OCI-LY3 (cell line): ENCODE measurements at regions not wholly inside any gene's neighbourhood (a gene's known extent, or its start where the extent isn't known, plus 50 kb on each side); places are given as distances from the start of the nearest gene placed in this dataset.
"Not testable (repeated sequence)": the region's sequence is repeated elsewhere in the genome, so short reads cannot be mapped to it uniquely, and the experiment has no call there.

ENCODE experiments used
- H2AFZ ChIP-seq: fragments of 200-600, 300-600 bp; shearing (Covaris generic); 2 replicates; pipeline ENCODE4 v1.6.0; 2014; ENCODE audit warnings: antibody characterized with exemption, low read depth, low read length
- H3K27ac ChIP-seq: fragments of 200-600, 300-600 bp; sonication (generic); 2 replicates; pipeline ENCODE4 v1.5.1; 2014; ENCODE audit warnings: mild to moderate bottlenecking, low read length, moderate library complexity, mixed read lengths
- H3K27me3 ChIP-seq: fragments of 200-600, 300-600 bp; sonication (generic); 2 replicates; pipeline ENCODE4 v1.6.1; 2014; ENCODE audit warnings: low read depth, low read length, mixed read lengths
- H3K36me3 ChIP-seq: fragments of 200-600, 300-600 bp; sonication (generic); replicated peaks from 2 replicates; pipeline ENCODE3; 2014; ENCODE audit warnings: low read depth, low read length, mixed read lengths
- H3K4me1 ChIP-seq: fragments of 300-600, 200-600 bp; sonication (generic); 2 replicates; pipeline ENCODE4 v1.6.1; 2014; ENCODE audit warnings: low read length, mixed read lengths
- H3K4me2 ChIP-seq: fragments of 200-600, 300-600 bp; sonication (generic); 2 replicates; pipeline ENCODE4 v1.6.1; 2014; ENCODE audit warnings: low read length, mixed read lengths
- H3K4me3 ChIP-seq: fragments of 300-600, 200-600 bp; sonication (generic); 2 replicates; pipeline ENCODE4 v1.5.1; 2014; ENCODE audit warnings: antibody characterized with exemption, mild to moderate bottlenecking, low read length, moderate library complexity
- H3K79me2 ChIP-seq: fragments of 300-600, 200-600 bp; shearing (Covaris generic); 2 replicates; pipeline ENCODE4 v1.6.1; 2014; ENCODE audit warnings: mild to moderate bottlenecking, low read length, mixed read lengths
- H3K9ac ChIP-seq: fragments of 300-600, 200-600 bp; shearing (Covaris generic); 2 replicates; pipeline ENCODE4 v1.6.0; 2014; ENCODE audit warnings: mild to moderate bottlenecking, low read length, moderate library complexity
- H3K9me3 ChIP-seq: fragments of 200-600, 300-600 bp; shearing (Covaris generic); 2 replicates; pipeline ENCODE4 v1.6.1; 2014; ENCODE audit warnings: low read length, mixed read lengths; ENCODE audit not compliant: insufficient read depth
- H4K20me1 ChIP-seq: fragments of 200-600, 300-600 bp; sonication (generic); 2 replicates; pipeline ENCODE4 v1.6.1; 2016; ENCODE audit warnings: low read length, mixed read lengths; ENCODE audit not compliant: insufficient read depth
- CTCF ChIP-seq: fragments of 200-600, 300-600 bp; sonication (generic); IDR thresholded peaks from 2 replicates; pipeline ENCODE4 v1.5.1; 2014; ENCODE audit warnings: antibody characterized with exemption, low read length, low read depth
- EZH2phosphoT487 ChIP-seq: fragments of 200-600 bp; shearing (Covaris generic); IDR thresholded peaks from 2 replicates; pipeline ENCODE4 v1.6.1; 2018; ENCODE audit warnings: antibody characterized with exemption, mixed run types, low read depth

GRCh38 chr3:144023543-144023942 is 51.9 kb downstream of the DIPK2A start:
- H3K4me3 ChIP-seq, H4K20me1 ChIP-seq, H3K9ac ChIP-seq, H3K9me3 ChIP-seq, H3K36me3 ChIP-seq, H3K79me2 ChIP-seq, H3K27ac ChIP-seq, H3K4me2 ChIP-seq, H2AFZ ChIP-seq, H3K27me3 ChIP-seq: not testable (repeated sequence)
- H3K4me1 ChIP-seq = peaks cover 19% of the 10 kb centered on the region

- Histone ChIP-seq H3K4me3 (peak overlapping the region; percentile 46), H3K4me2 (peak overlapping the region; percentile 75), H2AFZ (no peak overlapping the region), H3K27me3 (no peaks in the 10 kb centered on the region), H3K79me2 (peaks cover 45% of the 10 kb centered on the region), H3K4me1 (peaks cover 63% of the 10 kb centered on the region), H3K9me3 (no peaks in the 10 kb centered on the region), H4K20me1 (no peaks in the 10 kb centered on the region), H3K27ac (peak overlapping the region; percentile 96), H3K36me3 (no peaks in the 10 kb centered on the region), H3K9ac (peak overlapping the region; percentile 68)
- TF ChIP-seq EZH2phosphoT487 (0 out of 2 replicates have a peak, but pooled peaks have one; percentile 52), CTCF (peak; percentile 29)
Measured at GRCh38 chr3:144028798-144029411, 57.3 kb downstream of the DIPK2A start.

- H4K20me1 ChIP-seq = no peaks in the 10 kb centered on the region
- no peaks in the 10 kb centered on the region for H3K36me3 ChIP-seq
- H3K9ac ChIP-seq = peak overlapping the region; percentile 58; the same call in 1 of the 2 replicates
- H3K4me3 ChIP-seq = no peak overlapping the region
- H3K79me2 ChIP-seq = peaks cover 53% of the 10 kb centered on the region
- no peak overlapping the region for H2AFZ ChIP-seq
- H3K27me3 ChIP-seq = no peaks in the 10 kb centered on the region
- peak overlapping the region; percentile 96 for H3K27ac ChIP-seq
- H3K4me1 ChIP-seq = peaks cover 71% of the 10 kb centered on the region
- H3K4me2 ChIP-seq = peak overlapping the region; percentile 75; the same call in 1 of the 2 replicates
- no peaks in the 10 kb centered on the region for H3K9me3 ChIP-seq
- TF ChIP-seq EZH2phosphoT487 (no peak), CTCF (no peak)
Measured at GRCh38 chr3:144029769-144030168, 58.1 kb downstream of the DIPK2A start.

GRCh38 chr3:144031938-144032337 is 60.3 kb downstream of the DIPK2A start:
- Histone ChIP-seq H3K36me3 (no peaks in the 10 kb centered on the region), H3K9ac (peak overlapping the region; percentile 56), H3K4me3 (peak overlapping the region; percentile 72), H3K27ac (peak overlapping the region; percentile 71), H4K20me1 (no peaks in the 10 kb centered on the region), H3K79me2 (peaks cover 63% of the 10 kb centered on the region), H3K4me1 (peaks cover 78% of the 10 kb centered on the region), H3K9me3 (no peaks in the 10 kb centered on the region), H3K27me3 (no peaks in the 10 kb centered on the region), H3K4me2 (peak overlapping the region; percentile 88), H2AFZ (no peak overlapping the region)
- TF ChIP-seq CTCF (no peak), EZH2phosphoT487 (no peak)
